Vagina (tissue), 2 donors: ENCODE measurements at regions not wholly inside any gene's neighbourhood (a gene's known extent, or its start where the extent isn't known, plus 50 kb on each side); places are given as distances from the start of the nearest gene placed in this dataset.

Experiments
- DNase-seq, 2 donors: peaks; one replicate each; pipeline ENCODE4 v3.0.0-alpha.2; 2017; ENCODE audit errors: extremely low spot score in 2 of 2
- H3K27ac ChIP-seq: fragments of 200-600 bp; sonication (generic); one replicate; pipeline ENCODE4 v1.5.1; 2019
- H3K27me3 ChIP-seq: fragments of 200-600 bp; sonication (generic); one replicate; pipeline ENCODE4 v1.5.1; 2019
- H3K36me3 ChIP-seq, 2 donors: fragments of 200-600 bp; sonication (generic); one replicate each; pipeline ENCODE4 v1.5.1; 2017 to 2019
- H3K4me1 ChIP-seq: fragments of 200-600 bp; sonication (generic); one replicate; pipeline ENCODE4 v1.5.1; 2019
- H3K4me3 ChIP-seq, 2 donors: fragments of 200-600 bp; sonication (generic); 1 replicate in 1 of 2; 2 replicates in 1 of 2; pipeline ENCODE4 v1.5.1; 2016 to 2019
- H3K9me3 ChIP-seq: fragments of 200-600 bp; sonication (generic); one replicate; pipeline ENCODE4 v1.5.1; 2019
- POLR2A ChIP-seq, 2 donors: fragments of 450-650 bp; IDR thresholded peaks; one replicate each; pipeline ENCODE4 v1.6.1; 2017; ENCODE audit warnings: antibody characterized with exemption in 2 of 2, mild to moderate bottlenecking in 2 of 2, moderate library complexity in 2 of 2
- POLR2AphosphoS5 ChIP-seq, 2 donors: sonication (generic); formaldehyde crosslinking; IDR thresholded peaks; one replicate each; pipeline ENCODE4 v1.9.0; 2017; ENCODE audit warnings: antibody characterized with exemption in 2 of 2, mild to moderate bottlenecking in 2 of 2, low read depth in 1 of 2; ENCODE audit not compliant: insufficient read depth in 1 of 2
- intact Hi-C: fragments of 100-400 bp; cut with DNase I; formaldehyde crosslinking; loops from one replicate; pipeline ENCODE4 v1.15.1; 2023
- TF ChIP-seq, protein P1 (sequence below), 3 experiments: fragments of 450-650 bp in 2 of 3; fragments of 200-600 bp in 1 of 3; sonication (generic) in 1 of 3; IDR thresholded peaks; one replicate each; pipeline ENCODE4 v1.5.1; 2017 to 2019; ENCODE audit warnings: antibody characterized with exemption in 3 of 3, mild to moderate bottlenecking in 2 of 3, moderate library complexity in 2 of 3

DNA sequence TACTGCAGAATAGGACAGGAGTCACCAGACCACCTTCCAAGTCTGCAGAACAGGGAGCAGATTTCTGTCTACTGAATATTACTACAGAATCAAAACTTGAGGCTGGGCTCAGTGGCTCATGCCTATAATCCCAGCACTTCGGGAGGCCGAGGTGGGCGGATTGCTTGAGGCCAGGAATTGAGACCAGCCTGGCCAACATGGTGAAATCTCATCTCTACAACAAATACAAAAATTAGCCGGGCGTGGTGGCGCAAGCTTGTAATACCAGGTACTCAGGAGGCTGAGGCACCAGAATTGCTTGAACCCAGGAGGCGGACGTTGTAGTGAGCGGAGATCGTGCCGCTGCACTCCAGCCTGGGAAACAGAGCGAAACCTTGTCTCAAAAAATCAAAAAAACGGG lies 710.8 kb upstream of the WWC1 start:
- H3K27ac ChIP-seq: no peak overlapping the region
- no peak for TF ChIP-seq POLR2A (IDR thresholded peaks at IDR 0.05)
- TF ChIP-seq, protein P1, sequence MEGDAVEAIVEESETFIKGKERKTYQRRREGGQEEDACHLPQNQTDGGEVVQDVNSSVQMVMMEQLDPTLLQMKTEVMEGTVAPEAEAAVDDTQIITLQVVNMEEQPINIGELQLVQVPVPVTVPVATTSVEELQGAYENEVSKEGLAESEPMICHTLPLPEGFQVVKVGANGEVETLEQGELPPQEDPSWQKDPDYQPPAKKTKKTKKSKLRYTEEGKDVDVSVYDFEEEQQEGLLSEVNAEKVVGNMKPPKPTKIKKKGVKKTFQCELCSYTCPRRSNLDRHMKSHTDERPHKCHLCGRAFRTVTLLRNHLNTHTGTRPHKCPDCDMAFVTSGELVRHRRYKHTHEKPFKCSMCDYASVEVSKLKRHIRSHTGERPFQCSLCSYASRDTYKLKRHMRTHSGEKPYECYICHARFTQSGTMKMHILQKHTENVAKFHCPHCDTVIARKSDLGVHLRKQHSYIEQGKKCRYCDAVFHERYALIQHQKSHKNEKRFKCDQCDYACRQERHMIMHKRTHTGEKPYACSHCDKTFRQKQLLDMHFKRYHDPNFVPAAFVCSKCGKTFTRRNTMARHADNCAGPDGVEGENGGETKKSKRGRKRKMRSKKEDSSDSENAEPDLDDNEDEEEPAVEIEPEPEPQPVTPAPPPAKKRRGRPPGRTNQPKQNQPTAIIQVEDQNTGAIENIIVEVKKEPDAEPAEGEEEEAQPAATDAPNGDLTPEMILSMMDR (IDR thresholded peaks at IDR 0.05): no peak
- no peak for TF ChIP-seq POLR2AphosphoS5 (IDR thresholded peaks at IDR 0.05; ENCODE audit: insufficient read depth in 1 of 2, low read depth in 1 of 2)
- H3K4me3 ChIP-seq: no peak overlapping the region
- H3K36me3 ChIP-seq: no peaks in the 10 kb centered on the region
- intact Hi-C loops: no loop called here
- H3K27me3 ChIP-seq: no peaks in the 10 kb centered on the region
- no peak for DNase-seq
- H3K9me3 ChIP-seq: no peaks in the 10 kb centered on the region
- no peaks in the 10 kb centered on the region for H3K4me1 ChIP-seq

DNA sequence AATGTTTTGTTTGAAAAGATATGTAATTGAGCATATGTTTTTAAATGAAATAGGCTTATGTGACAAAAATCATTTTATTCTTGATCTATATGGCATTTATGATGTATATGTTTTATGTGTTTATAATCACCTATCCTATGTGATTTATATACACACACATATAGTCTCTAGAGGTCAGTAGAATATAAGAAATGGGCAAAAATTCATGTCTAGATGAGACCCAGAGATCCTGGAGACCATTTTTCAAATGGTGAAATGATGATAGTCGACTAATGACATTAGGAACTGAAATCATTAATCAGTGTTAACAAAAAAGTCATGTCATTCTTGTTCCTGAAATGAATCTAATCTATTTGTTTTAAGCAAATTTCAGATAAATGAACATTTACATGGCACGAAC lies 709.2 kb upstream of the WWC1 start:
- Histone ChIP-seq H3K36me3 (no peaks in the 10 kb centered on the region), H3K4me3 (no peak overlapping the region), H3K27me3 (no peaks in the 10 kb centered on the region), H3K27ac (no peak overlapping the region), H3K4me1 (no peaks in the 10 kb centered on the region), H3K9me3 (no peaks in the 10 kb centered on the region)
- DNase-seq: no peak
- intact Hi-C loops: no loop called here
- TF ChIP-seq, protein P1 (IDR thresholded peaks at IDR 0.05): no peak
- TF ChIP-seq POLR2A (IDR thresholded peaks at IDR 0.05) (no peak), POLR2AphosphoS5 (IDR thresholded peaks at IDR 0.05; ENCODE audit: insufficient read depth in 1 of 2, low read depth in 1 of 2) (no peak)

DNA sequence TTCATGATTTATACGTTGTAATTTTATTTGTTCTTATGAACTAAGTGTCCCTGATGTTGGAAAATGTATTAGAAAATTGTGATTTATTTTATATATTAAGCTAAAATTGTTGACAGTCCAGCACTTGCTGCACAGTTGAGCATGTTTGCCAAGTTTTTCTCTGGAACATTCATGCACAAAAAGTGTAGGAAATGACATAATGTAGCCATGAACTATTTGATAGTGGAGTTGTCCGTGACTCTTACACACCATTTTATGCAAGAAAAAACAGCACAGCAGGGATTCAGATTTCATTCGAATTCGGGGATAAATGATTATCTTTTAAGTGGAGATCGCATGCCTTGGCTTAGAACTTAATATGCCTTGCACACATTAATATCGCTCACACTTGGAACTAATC lies 708.6 kb upstream of the WWC1 start:
- intact Hi-C loops: no loop called here
- no peaks in the 10 kb centered on the region for H3K36me3 ChIP-seq
- TF ChIP-seq POLR2AphosphoS5 (IDR thresholded peaks at IDR 0.05; ENCODE audit: insufficient read depth in 1 of 2, low read depth in 1 of 2) (no peak), POLR2A (IDR thresholded peaks at IDR 0.05) (no peak)
- TF ChIP-seq, protein P1 (IDR thresholded peaks at IDR 0.05): no peak
- no peak overlapping the region for H3K4me3 ChIP-seq
- H3K9me3 ChIP-seq: no peaks in the 10 kb centered on the region
- DNase-seq: no peak
- no peaks in the 10 kb centered on the region for H3K27me3 ChIP-seq
- H3K27ac ChIP-seq: no peak overlapping the region
- H3K4me1 ChIP-seq: no peaks in the 10 kb centered on the region

DNA sequence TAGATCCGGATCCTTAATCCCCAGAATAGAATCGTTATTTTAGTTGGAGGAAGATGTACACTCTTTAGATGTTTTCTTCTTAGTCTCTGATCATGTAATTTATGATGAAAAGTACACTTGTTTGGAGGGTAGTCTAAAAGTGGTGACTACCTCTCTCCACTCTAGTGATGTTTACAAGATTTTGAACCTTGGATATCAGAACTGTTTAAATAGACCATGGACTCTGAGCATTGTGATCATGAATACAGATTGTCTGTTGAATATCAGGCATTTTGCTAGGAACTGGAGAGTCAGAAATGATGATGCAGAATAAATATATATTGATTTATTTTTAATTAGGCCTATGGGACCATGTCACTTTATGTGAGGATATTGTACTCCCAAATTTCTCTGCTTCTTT lies 706.3 kb upstream of the WWC1 start:
- H3K27ac ChIP-seq: no peak overlapping the region
- DNase-seq: no peak
- H3K4me3 ChIP-seq: no peak overlapping the region
- no peaks in the 10 kb centered on the region for H3K9me3 ChIP-seq
- TF ChIP-seq POLR2A (IDR thresholded peaks at IDR 0.05) (no peak), POLR2AphosphoS5 (IDR thresholded peaks at IDR 0.05; ENCODE audit: insufficient read depth in 1 of 2, low read depth in 1 of 2) (no peak)
- TF ChIP-seq, protein P1 (IDR thresholded peaks at IDR 0.05): no peak
- no peaks in the 10 kb centered on the region for H3K27me3 ChIP-seq
- no peaks in the 10 kb centered on the region for H3K4me1 ChIP-seq
- intact Hi-C loops: no loop called here
- no peaks in the 10 kb centered on the region for H3K36me3 ChIP-seq

DNA sequence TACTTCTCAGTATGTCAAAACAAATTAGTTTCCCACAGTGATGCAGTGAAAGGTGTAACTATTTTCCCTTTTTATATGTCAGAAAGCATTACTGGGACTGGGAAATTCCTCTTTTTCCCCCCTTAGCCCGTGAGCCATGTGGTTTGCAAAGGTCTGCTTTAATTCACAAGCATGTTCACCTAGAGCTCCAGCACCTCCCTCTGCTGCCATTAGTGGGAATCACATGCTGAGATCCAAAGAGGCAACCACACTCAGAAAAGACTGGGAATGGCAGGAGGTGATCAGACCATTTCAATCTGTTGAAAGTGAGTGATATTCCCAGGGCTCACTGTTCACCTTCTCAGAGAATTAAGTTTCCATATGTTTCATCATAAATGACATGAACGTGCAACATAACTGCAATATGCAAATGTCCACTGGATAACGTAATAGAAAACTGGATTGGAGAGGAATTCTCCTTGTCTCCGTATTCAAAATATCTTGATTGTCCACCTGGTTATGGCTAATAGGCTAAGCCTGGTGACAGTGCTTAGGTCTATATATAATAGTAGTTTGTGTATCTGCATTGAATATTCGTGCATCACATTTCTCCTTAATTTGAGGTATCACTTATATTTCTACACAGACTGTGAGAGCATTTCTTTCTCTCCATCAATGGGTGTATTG lies 703.5 kb upstream of the WWC1 start:
- intact Hi-C loops: no loop called here
- Histone ChIP-seq H3K4me1 (no peaks in the 10 kb centered on the region), H3K27ac (no peak overlapping the region), H3K36me3 (no peaks in the 10 kb centered on the region), H3K9me3 (no peaks in the 10 kb centered on the region), H3K27me3 (no peaks in the 10 kb centered on the region), H3K4me3 (no peak overlapping the region)
- TF ChIP-seq POLR2A (IDR thresholded peaks at IDR 0.05): no peak
- TF ChIP-seq, protein P1 (IDR thresholded peaks at IDR 0.05): no peak
- TF ChIP-seq POLR2AphosphoS5 (IDR thresholded peaks at IDR 0.05; ENCODE audit: insufficient read depth in 1 of 2, low read depth in 1 of 2): no peak
- DNase-seq: no peak
